Mesenchymal stem cell (in vitro differentiated cells and primary cell): ENCODE measurements at regions not wholly inside any gene's neighbourhood (a gene's known extent, or its start where the extent isn't known, plus 50 kb on each side); places are given as distances from the start of the nearest gene placed in this dataset.

Source experiments
- DNase-seq: peaks from one replicate; pipeline ENCODE4 v3.0.0-alpha.2; 2013
- H2AFZ ChIP-seq: one replicate; pipeline ENCODE4 v1.6.1; 2013; ENCODE audit warnings: low read depth, mild to moderate bottlenecking, control low read depth, inconsistent platforms, low read length, moderate library complexity
- H2AK5ac ChIP-seq: 2 replicates; pipeline ENCODE4 v1.6.1; 2013; ENCODE audit warnings: low read length, moderate library complexity, mild to moderate bottlenecking, inconsistent platforms; ENCODE audit not compliant: severe bottlenecking
- H2BK120ac ChIP-seq: one replicate; pipeline ENCODE4 v1.6.1; 2013; ENCODE audit warnings: low read depth, mild to moderate bottlenecking, inconsistent platforms, low read length, moderate library complexity
- H2BK12ac ChIP-seq, 2 experiments: one replicate each; pipeline ENCODE4 v1.6.1; 2013; ENCODE audit warnings: inconsistent platforms in 2 of 2, low read length in 2 of 2, mild to moderate bottlenecking in 2 of 2, moderate library complexity in 2 of 2, control low read depth in 1 of 2
- H2BK15ac ChIP-seq: one replicate; pipeline ENCODE4 v1.6.1; 2013; ENCODE audit warnings: mild to moderate bottlenecking, low read depth, inconsistent platforms; ENCODE audit not compliant: poor library complexity, severe bottlenecking
- H2BK5ac ChIP-seq: 2 replicates; pipeline ENCODE4 v1.6.1; 2013; ENCODE audit warnings: low read depth, mild to moderate bottlenecking, low read length, control low read depth, inconsistent platforms; ENCODE audit not compliant: poor library complexity, severe bottlenecking
- H3K14ac ChIP-seq, 2 experiments: one replicate each; pipeline ENCODE4 v1.6.1; 2013; ENCODE audit warnings: inconsistent platforms in 2 of 2, low read length in 2 of 2, control low read depth in 1 of 2, mild to moderate bottlenecking in 1 of 2, moderate library complexity in 1 of 2
- H3K18ac ChIP-seq, 2 experiments: one replicate each; pipeline ENCODE4 v1.6.1; 2013; ENCODE audit warnings: inconsistent platforms in 2 of 2, low read length in 2 of 2, control low read depth in 1 of 2, low read depth in 1 of 2, mild to moderate bottlenecking in 1 of 2
- H3K23ac ChIP-seq, 2 experiments: one replicate each; pipeline ENCODE4 v1.6.1; 2013; ENCODE audit warnings: inconsistent platforms in 2 of 2, low read length in 2 of 2, mild to moderate bottlenecking in 2 of 2, moderate library complexity in 2 of 2, control low read depth in 1 of 2
- H3K27ac ChIP-seq: 2 replicates; pipeline ENCODE4 v1.5.1; 2013; ENCODE audit warnings: mild to moderate bottlenecking, moderate library complexity, low read length, control low read depth, inconsistent platforms; ENCODE audit not compliant: poor library complexity, severe bottlenecking
- H3K27me3 ChIP-seq, 2 experiments: 2 replicates each; pipeline versions ENCODE4 v1.6.1 to v1.7.0; 2013; ENCODE audit warnings: low read length in 2 of 2, mild to moderate bottlenecking in 2 of 2, moderate library complexity in 2 of 2, control low read depth in 1 of 2, inconsistent platforms in 1 of 2; ENCODE audit not compliant: control insufficient read depth in 1 of 2, insufficient read depth in 1 of 2
- H3K36me3 ChIP-seq, 2 experiments: 2 replicates each; pipeline versions ENCODE4 v1.6.1 to v1.7.0; 2013; ENCODE audit warnings: low read length in 2 of 2, control low read depth in 1 of 2, inconsistent platforms in 1 of 2, low read depth in 1 of 2, mild to moderate bottlenecking in 1 of 2; ENCODE audit not compliant: insufficient read depth in 2 of 2, control insufficient read depth in 1 of 2
- H3K4ac ChIP-seq, 2 experiments: one replicate each; pipeline ENCODE4 v1.6.1; 2013; ENCODE audit warnings: inconsistent platforms in 2 of 2, low read length in 2 of 2, mild to moderate bottlenecking in 2 of 2, moderate library complexity in 2 of 2, control low read depth in 1 of 2, low read depth in 1 of 2
- H3K4me1 ChIP-seq: 2 replicates; pipeline ENCODE4 v1.6.1; 2013; ENCODE audit warnings: low read depth, low read length, control low read depth; ENCODE audit not compliant: control insufficient read depth, insufficient read depth
- H3K4me2 ChIP-seq: 2 replicates; pipeline ENCODE4 v1.6.1; 2013; ENCODE audit warnings: low read length, mild to moderate bottlenecking, inconsistent platforms; ENCODE audit not compliant: poor library complexity, severe bottlenecking
- H3K4me3 ChIP-seq, 2 experiments: 2 replicates each; pipeline versions ENCODE4 v1.5.1 to v1.7.0; 2013; ENCODE audit warnings: low read length in 2 of 2, mild to moderate bottlenecking in 2 of 2, control low read depth in 1 of 2, low read depth in 1 of 2; ENCODE audit not compliant: insufficient read depth in 1 of 2
- H3K79me1 ChIP-seq: replicated peaks from 2 replicates; pipeline ENCODE4 v1.6.1; 2013; ENCODE audit warnings: mild to moderate bottlenecking, control low read depth, low read length, inconsistent platforms; ENCODE audit not compliant: poor library complexity, severe bottlenecking
- H3K9ac ChIP-seq: 2 replicates; pipeline ENCODE4 v1.7.0; 2013; ENCODE audit warnings: mild to moderate bottlenecking, low read length, moderate library complexity
- H3K9me3 ChIP-seq: 2 replicates; pipeline ENCODE4 v1.7.0; 2013; ENCODE audit warnings: mild to moderate bottlenecking, low read length; ENCODE audit not compliant: control insufficient read depth
- H4K8ac ChIP-seq: one replicate; pipeline ENCODE4 v1.6.1; 2013; ENCODE audit warnings: inconsistent platforms, mild to moderate bottlenecking, low read length, moderate library complexity
- H4K91ac ChIP-seq: one replicate; pipeline ENCODE4 v1.6.1; 2013; ENCODE audit warnings: mild to moderate bottlenecking, low read length, inconsistent platforms
- WGBS: methylation state at CpG from one replicate; pipeline ENCODE4 v1.1.7; 2013; ENCODE audit warnings: mixed read lengths; 5-methylcytosine and 5-hydroxymethylcytosine counted together

- H2AK5ac ChIP-seq: no peak overlapping the region
- no peak overlapping the region for H2BK12ac ChIP-seq
- H2BK120ac ChIP-seq: no peak overlapping the region
- H3K4me2 ChIP-seq: no peak overlapping the region
- H4K91ac ChIP-seq: no peak overlapping the region
- no peaks in the 10 kb centered on the region for H3K9me3 ChIP-seq
- WGBS: no CpG with 5 or more reads among the region's 3 CpGs
- no peak overlapping the region for H3K18ac ChIP-seq
- no peak overlapping the region for H3K14ac ChIP-seq
- H3K4me3 ChIP-seq: no peak overlapping the region
- H4K8ac ChIP-seq: no peak overlapping the region
- no peaks in the 10 kb centered on the region for H3K27me3 ChIP-seq
- no peak overlapping the region for H3K4ac ChIP-seq
- H3K4me1 ChIP-seq: no peaks in the 10 kb centered on the region
- DNase-seq: no peak
- no peak overlapping the region for H2AFZ ChIP-seq
- no peak overlapping the region for H2BK5ac ChIP-seq
- no peak overlapping the region for H3K27ac ChIP-seq
- no peaks in the 10 kb centered on the region for H3K36me3 ChIP-seq
- no peak overlapping the region for H3K23ac ChIP-seq
- no peaks in the 10 kb centered on the region for H3K79me1 ChIP-seq
- H3K9ac ChIP-seq: no peak overlapping the region
- no peak overlapping the region for H2BK15ac ChIP-seq
These were observed 80.1 kb upstream of the ROBO1 start for GRCh38 chr3:79847928-79848327.

- Histone ChIP-seq H3K4ac (no peak overlapping the region), H2BK5ac (no peak overlapping the region), H2AFZ (no peak overlapping the region), H3K23ac (no peak overlapping the region), H3K36me3 (no peaks in the 10 kb centered on the region), H2AK5ac (no peak overlapping the region), H2BK12ac (no peak overlapping the region), H3K79me1 (no peaks in the 10 kb centered on the region), H2BK15ac (no peak overlapping the region), H3K4me1 (no peaks in the 10 kb centered on the region), H2BK120ac (no peak overlapping the region), H3K27ac (no peak overlapping the region), H3K9me3 (no peaks in the 10 kb centered on the region), H4K91ac (no peak overlapping the region), H3K14ac (no peak overlapping the region), H3K27me3 (no peaks in the 10 kb centered on the region), H3K9ac (no peak overlapping the region), H4K8ac (no peak overlapping the region), H3K18ac (no peak overlapping the region), H3K4me2 (no peak overlapping the region), H3K4me3 (no peak overlapping the region)
- WGBS: 29% methylated on average over 6 of the region's 9 CpGs
- no peak for DNase-seq
These were observed 78.5 kb upstream of the ROBO1 start for GRCh38 chr3:79846148-79846933.

GRCh38 chr3:79845546-79845945 lies 77.7 kb upstream of the ROBO1 start:
- Histone ChIP-seq H2BK120ac (no peak overlapping the region), H3K79me1 (no peaks in the 10 kb centered on the region), H3K27ac (no peak overlapping the region), H3K18ac (no peak overlapping the region), H2AFZ (no peak overlapping the region), H3K4me3 (no peak overlapping the region), H4K91ac (no peak overlapping the region), H3K36me3 (no peaks in the 10 kb centered on the region), H3K27me3 (no peaks in the 10 kb centered on the region), H3K23ac (no peak overlapping the region), H3K4ac (no peak overlapping the region), H3K4me2 (no peak overlapping the region), H2AK5ac (no peak overlapping the region), H2BK12ac (no peak overlapping the region), H3K14ac (no peak overlapping the region), H2BK15ac (no peak overlapping the region), H3K9ac (no peak overlapping the region), H2BK5ac (no peak overlapping the region), H3K4me1 (no peaks in the 10 kb centered on the region), H4K8ac (no peak overlapping the region), H3K9me3 (no peaks in the 10 kb centered on the region)
- DNase-seq: no peak
- 63% methylated on average over 1 of the region's 4 CpGs for WGBS

- Histone ChIP-seq H3K4me1 (no peaks in the 10 kb centered on the region), H3K18ac (no peak overlapping the region), H3K79me1 (no peaks in the 10 kb centered on the region), H3K4me2 (no peak overlapping the region), H2AFZ (no peak overlapping the region), H4K8ac (no peak overlapping the region), H2BK120ac (no peak overlapping the region), H4K91ac (no peak overlapping the region), H3K9me3 (no peaks in the 10 kb centered on the region), H3K23ac (no peak overlapping the region), H2BK15ac (no peak overlapping the region), H2BK5ac (no peak overlapping the region), H3K4me3 (no peak overlapping the region), H3K9ac (no peak overlapping the region), H3K4ac (no peak overlapping the region), H3K36me3 (no peaks in the 10 kb centered on the region), H3K27me3 (no peaks in the 10 kb centered on the region), H3K27ac (no peak overlapping the region), H2BK12ac (no peak overlapping the region), H3K14ac (no peak overlapping the region), H2AK5ac (no peak overlapping the region)
- DNase-seq: no peak
- no CpG with 5 or more reads among the region's 2 CpGs for WGBS
These were observed 76.4 kb upstream of the ROBO1 start for GRCh38 chr3:79844176-79844575.
